Stomach (tissue), 4 donors: ENCODE measurements at regions not wholly inside any gene's neighbourhood (a gene's known extent, or its start where the extent isn't known, plus 50 kb on each side); places are given as distances from the start of the nearest gene placed in this dataset.

Experiments
- POLR2A ChIP-seq, 4 donors: fragments of 450-650 bp; IDR thresholded peaks; one replicate each; pipeline ENCODE4 v1.6.1; 2016; ENCODE audit warnings: antibody characterized with exemption in 4 of 4, control low read depth in 2 of 4, mild to moderate bottlenecking in 1 of 4, moderate library complexity in 1 of 4
- TF ChIP-seq, protein P1 (sequence below), 7 experiments: fragments of 450-650 bp in 4 of 7; fragments of 200-600 bp in 3 of 7; sonication (generic) in 3 of 7; IDR thresholded peaks; one replicate each; pipeline ENCODE4 v1.5.1; 2016 to 2019; ENCODE audit warnings: antibody characterized with exemption in 7 of 7, control low read depth in 2 of 7, mild to moderate bottlenecking in 1 of 7

DNA sequence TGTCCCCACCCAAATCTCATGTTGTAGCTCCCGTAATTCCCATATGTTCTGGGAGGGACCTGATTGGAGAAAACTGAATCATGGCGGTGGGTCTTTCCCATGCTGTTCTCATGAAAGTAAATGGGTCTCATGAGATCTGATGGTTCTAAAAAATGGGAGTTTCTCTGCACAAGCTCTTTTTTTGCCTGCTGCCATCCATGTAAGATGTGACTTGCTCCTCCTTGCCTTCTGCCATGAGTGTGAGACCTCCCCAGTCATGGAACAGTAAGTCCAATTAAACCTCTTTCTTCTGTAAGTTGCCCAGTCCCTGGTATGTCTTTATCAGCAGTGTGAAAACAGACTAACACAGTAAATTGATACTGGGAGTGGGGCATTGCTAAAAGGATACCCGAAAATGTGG lies 1218.4 kb upstream of the CITED2 start:
- TF ChIP-seq, protein P1, sequence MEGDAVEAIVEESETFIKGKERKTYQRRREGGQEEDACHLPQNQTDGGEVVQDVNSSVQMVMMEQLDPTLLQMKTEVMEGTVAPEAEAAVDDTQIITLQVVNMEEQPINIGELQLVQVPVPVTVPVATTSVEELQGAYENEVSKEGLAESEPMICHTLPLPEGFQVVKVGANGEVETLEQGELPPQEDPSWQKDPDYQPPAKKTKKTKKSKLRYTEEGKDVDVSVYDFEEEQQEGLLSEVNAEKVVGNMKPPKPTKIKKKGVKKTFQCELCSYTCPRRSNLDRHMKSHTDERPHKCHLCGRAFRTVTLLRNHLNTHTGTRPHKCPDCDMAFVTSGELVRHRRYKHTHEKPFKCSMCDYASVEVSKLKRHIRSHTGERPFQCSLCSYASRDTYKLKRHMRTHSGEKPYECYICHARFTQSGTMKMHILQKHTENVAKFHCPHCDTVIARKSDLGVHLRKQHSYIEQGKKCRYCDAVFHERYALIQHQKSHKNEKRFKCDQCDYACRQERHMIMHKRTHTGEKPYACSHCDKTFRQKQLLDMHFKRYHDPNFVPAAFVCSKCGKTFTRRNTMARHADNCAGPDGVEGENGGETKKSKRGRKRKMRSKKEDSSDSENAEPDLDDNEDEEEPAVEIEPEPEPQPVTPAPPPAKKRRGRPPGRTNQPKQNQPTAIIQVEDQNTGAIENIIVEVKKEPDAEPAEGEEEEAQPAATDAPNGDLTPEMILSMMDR (IDR thresholded peaks at IDR 0.05), result no peak
- no peak for TF ChIP-seq POLR2A (IDR thresholded peaks at IDR 0.05)
